ENCODE measurements at regions not wholly inside any gene's neighbourhood (a gene's known extent, or its start where the extent isn't known, plus 50 kb on each side); places are given as distances from the start of the nearest gene placed in this dataset.
A peak's percentile ranks its signal among the peaks of the same experiment; 100 is the strongest.

- peak overlapping the region; percentile 30 for H3K4me2 ChIP-seq (replicated peaks; ENCODE audit: low read depth, low read length, poor library complexity, severe bottlenecking)
- no peak overlapping the region for H3K27ac ChIP-seq (ENCODE audit: low read length in 2 of 2)
- TF ChIP-seq CTCF (IDR thresholded peaks at IDR 0.05): no peak
- no peak for TF ChIP-seq EZH2 (IDR thresholded peaks at IDR 0.05; ENCODE audit: borderline replicate concordance, insufficient read depth, low read depth, low read length, poor library complexity, severe bottlenecking)
- H3K4me1 Mint-ChIP-seq: peaks cover 34% of the 10 kb centered on the region
- H3K36me3 ChIP-seq (replicated peaks in 1 of 2; ENCODE audit: control extremely low read depth in 1 of 2, control insufficient read depth in 1 of 2, extremely low read depth in 1 of 2, insufficient read depth in 2 of 2, low read length in 1 of 2): no peaks in the 10 kb centered on the region
- no CpG with 5 or more reads among the region's 1 CpG for WGBS (ENCODE audit: insufficient coverage)
- H3K79me2 ChIP-seq (ENCODE audit: control insufficient read depth, insufficient read depth, low read length): no peaks in the 10 kb centered on the region
- H3K4me1 ChIP-seq (ENCODE audit: control insufficient read depth in 2 of 2, insufficient read depth in 2 of 2, low read length in 2 of 2): peaks cover 32 to 34% of the 10 kb centered on the region in 2 donors
- no peaks in the 10 kb centered on the region for H3K27me3 ChIP-seq (replicated peaks in 1 of 4; ENCODE audit: control extremely low read depth in 1 of 4, control insufficient read depth in 3 of 4, insufficient read depth in 4 of 4, low read length in 3 of 4)
- no peak overlapping the region for H2AFZ ChIP-seq (ENCODE audit: insufficient read depth, low read depth, low read length, poor library complexity, severe bottlenecking)
- ATAC-seq (ENCODE audit: low read depth): peak; percentile 88
- ChIA-PET CTCF (interaction anchor here (0.8 to 5.6 kb wide), 9 partner anchors 10 to 369 kb away, joined by 3 to 40 read pairs (median 6); no protein-coding TSS in a partner anchor), POLR2A (no interaction called here)
- no peaks in the 10 kb centered on the region for H4K20me1 ChIP-seq (ENCODE audit: control insufficient read depth, insufficient read depth, low read length, poor library complexity, severe bottlenecking)
- H3K9ac ChIP-seq (ENCODE audit: low read length): no peak overlapping the region
- peaks cover 11% of the 10 kb centered on the region for H3K27me3 Mint-ChIP-seq
- DNase-seq: peak; percentile 76
- H3K9me3 Mint-ChIP-seq (ENCODE audit: insufficient read depth): peaks cover 2% of the 10 kb centered on the region
- H3K4me3 Mint-ChIP-seq: peak overlapping the region; percentile 61
- no peaks in the 10 kb centered on the region for H3K9me3 ChIP-seq (ENCODE audit: control extremely low read depth in 1 of 3, control insufficient read depth in 2 of 3, insufficient read depth in 1 of 3, low read length in 2 of 3)
- intact Hi-C loops (cut with micrococcal nuclease): no loop called here
- peak overlapping the region; percentile 67 for H3K27ac Mint-ChIP-seq
- H3K4me3 ChIP-seq (ENCODE audit: control extremely low read depth in 1 of 5, extremely low read depth in 1 of 5, insufficient read depth in 1 of 5, low read depth in 2 of 5, low read length in 4 of 5): no peak overlapping the region
Measured at GRCh38 chr11:60633645-60634044, 65.8 kb upstream of the MS4A8 start.

GRCh38 chr11:60634126-60634525 lies 65.3 kb upstream of the MS4A8 start:
- Mint-ChIP-seq H3K27ac (peak overlapping the region; percentile 2), H3K9me3 (ENCODE audit: insufficient read depth) (peaks cover 2% of the 10 kb centered on the region), H3K4me1 (peaks cover 34% of the 10 kb centered on the region), H3K4me3 (peak overlapping the region; percentile 61), H3K27me3 (peaks cover 15% of the 10 kb centered on the region)
- peak overlapping the region; percentile 30 for H3K4me2 ChIP-seq (replicated peaks; ENCODE audit: low read depth, low read length, poor library complexity, severe bottlenecking)
- no peaks in the 10 kb centered on the region for H3K79me2 ChIP-seq (ENCODE audit: control insufficient read depth, insufficient read depth, low read length)
- intact Hi-C loops (cut with micrococcal nuclease): no loop called here
- H4K20me1 ChIP-seq (ENCODE audit: control insufficient read depth, insufficient read depth, low read length, poor library complexity, severe bottlenecking): no peaks in the 10 kb centered on the region
- no peaks in the 10 kb centered on the region for H3K27me3 ChIP-seq (replicated peaks in 1 of 4; ENCODE audit: control extremely low read depth in 1 of 4, control insufficient read depth in 3 of 4, insufficient read depth in 4 of 4, low read length in 3 of 4)
- ChIA-PET POLR2A (no interaction called here), CTCF (interaction anchor here (0.8 to 5.6 kb wide), 8 partner anchors 10 to 369 kb away, joined by 3 to 40 read pairs (median 7); no protein-coding TSS in a partner anchor)
- H3K4me1 ChIP-seq (ENCODE audit: control insufficient read depth in 2 of 2, insufficient read depth in 2 of 2, low read length in 2 of 2): peaks cover 32 to 34% of the 10 kb centered on the region in 2 donors
- 14% methylated on average over 1 of the region's 2 CpGs for WGBS (ENCODE audit: insufficient coverage)
- DNase-seq: peak; percentile 60
- no peak overlapping the region for H3K9ac ChIP-seq (ENCODE audit: low read length)
- H2AFZ ChIP-seq (ENCODE audit: insufficient read depth, low read depth, low read length, poor library complexity, severe bottlenecking): no peak overlapping the region
- no peaks in the 10 kb centered on the region for H3K36me3 ChIP-seq (replicated peaks in 1 of 2; ENCODE audit: control extremely low read depth in 1 of 2, control insufficient read depth in 1 of 2, extremely low read depth in 1 of 2, insufficient read depth in 2 of 2, low read length in 1 of 2)
- no peaks in the 10 kb centered on the region for H3K9me3 ChIP-seq (ENCODE audit: control extremely low read depth in 1 of 3, control insufficient read depth in 2 of 3, insufficient read depth in 1 of 3, low read length in 2 of 3)
- peak; percentile 40 for ATAC-seq (ENCODE audit: low read depth)
- no peak overlapping the region for H3K4me3 ChIP-seq (ENCODE audit: control extremely low read depth in 1 of 5, extremely low read depth in 1 of 5, insufficient read depth in 1 of 5, low read depth in 2 of 5, low read length in 4 of 5)
- TF ChIP-seq EZH2 (IDR thresholded peaks at IDR 0.05; ENCODE audit: borderline replicate concordance, insufficient read depth, low read depth, low read length, poor library complexity, severe bottlenecking) (no peak), CTCF (IDR thresholded peaks at IDR 0.05) (peak; percentile 60)
- no peak overlapping the region for H3K27ac ChIP-seq (ENCODE audit: low read length in 2 of 2)
